ENCODE measurements at regions not wholly inside any gene's neighbourhood (a gene's known extent, or its start where the extent isn't known, plus 50 kb on each side); places are given as distances from the start of the nearest gene placed in this dataset.

GRCh38 chr14:84375235-84375634 lies 1154.7 kb upstream of the FLRT2 start:
- Histone ChIP-seq H3K4me3 (no peak overlapping the region), H3K27me3 (no peaks in the 10 kb centered on the region), H3K9ac (ENCODE audit: low read depth in 2 of 2, low read length in 2 of 2) (no peak overlapping the region), H3K36me3 (no peaks in the 10 kb centered on the region), H3K27ac (no peak overlapping the region), H3K4me1 (no peaks in the 10 kb centered on the region), H3K9me3 (no peaks in the 10 kb centered on the region)
- intact Hi-C loops (cut with DNase I) = no loop called here
- DNase-seq = no peak
- TF ChIP-seq CTCF (IDR thresholded peaks at IDR 0.05) = no peak

GRCh38 chr14:84390010-84390409 lies 1139.9 kb upstream of the FLRT2 start:
- DNase-seq = no peak
- intact Hi-C loops (cut with DNase I) = no loop called here
- Histone ChIP-seq H3K36me3 (no peaks in the 10 kb centered on the region), H3K4me1 (no peaks in the 10 kb centered on the region), H3K9ac (ENCODE audit: low read depth in 2 of 2, low read length in 2 of 2) (no peak overlapping the region), H3K27me3 (no peaks in the 10 kb centered on the region), H3K4me3 (no peak overlapping the region), H3K9me3 (no peaks in the 10 kb centered on the region), H3K27ac (no peak overlapping the region)
- no peak for TF ChIP-seq CTCF (IDR thresholded peaks at IDR 0.05)

- no peak overlapping the region for H3K4me3 ChIP-seq
- intact Hi-C loops (cut with DNase I) = no loop called here
- no peak overlapping the region for H3K27ac ChIP-seq
- no peak overlapping the region for H3K9ac ChIP-seq (ENCODE audit: low read depth in 2 of 2, low read length in 2 of 2)
- H3K4me1 ChIP-seq = no peaks in the 10 kb centered on the region
- DNase-seq = no peak
- no peaks in the 10 kb centered on the region for H3K27me3 ChIP-seq
- TF ChIP-seq CTCF (IDR thresholded peaks at IDR 0.05) = no peak
- no peaks in the 10 kb centered on the region for H3K36me3 ChIP-seq
- no peaks in the 10 kb centered on the region for H3K9me3 ChIP-seq
Observed at GRCh38 chr14:84397631-84398030, 1132.3 kb upstream of the FLRT2 start.

- Histone ChIP-seq H3K27ac (no peak overlapping the region), H3K9me3 (no peaks in the 10 kb centered on the region), H3K4me3 (no peak overlapping the region), H3K36me3 (no peaks in the 10 kb centered on the region), H3K27me3 (no peaks in the 10 kb centered on the region), H3K4me1 (no peaks in the 10 kb centered on the region), H3K9ac (ENCODE audit: low read depth in 2 of 2, low read length in 2 of 2) (no peak overlapping the region)
- DNase-seq = no peak
- intact Hi-C loops (cut with DNase I) = no loop called here
- TF ChIP-seq CTCF (IDR thresholded peaks at IDR 0.05) = no peak
Observed at GRCh38 chr14:84399296-84399910, 1130.5 kb upstream of the FLRT2 start.

- no peak overlapping the region for H3K4me3 ChIP-seq
- peaks cover 4% of the 10 kb centered on the region for H3K9me3 ChIP-seq
- H3K36me3 ChIP-seq = no peaks in the 10 kb centered on the region
- H3K27ac ChIP-seq = no peak overlapping the region
- no peaks in the 10 kb centered on the region for H3K4me1 ChIP-seq
- no peaks in the 10 kb centered on the region for H3K27me3 ChIP-seq
- H3K9ac ChIP-seq (ENCODE audit: low read depth in 2 of 2, low read length in 2 of 2) = no peak overlapping the region
- no peak for DNase-seq
- intact Hi-C loops (cut with DNase I) = no loop called here
- no peak for TF ChIP-seq CTCF (IDR thresholded peaks at IDR 0.05)
Observed at GRCh38 chr14:84401631-84402030, 1128.3 kb upstream of the FLRT2 start.
